ENCODE measurements at regions not wholly inside any gene's neighbourhood (a gene's known extent, or its start where the extent isn't known, plus 50 kb on each side); places are given as distances from the start of the nearest gene placed in this dataset.
A peak's percentile ranks its signal among the peaks of the same experiment; 100 is the strongest.
"Not testable (repeated sequence)": the region's sequence is repeated elsewhere in the genome, so short reads cannot be mapped to it uniquely, and the experiment has no call there.

DNA sequence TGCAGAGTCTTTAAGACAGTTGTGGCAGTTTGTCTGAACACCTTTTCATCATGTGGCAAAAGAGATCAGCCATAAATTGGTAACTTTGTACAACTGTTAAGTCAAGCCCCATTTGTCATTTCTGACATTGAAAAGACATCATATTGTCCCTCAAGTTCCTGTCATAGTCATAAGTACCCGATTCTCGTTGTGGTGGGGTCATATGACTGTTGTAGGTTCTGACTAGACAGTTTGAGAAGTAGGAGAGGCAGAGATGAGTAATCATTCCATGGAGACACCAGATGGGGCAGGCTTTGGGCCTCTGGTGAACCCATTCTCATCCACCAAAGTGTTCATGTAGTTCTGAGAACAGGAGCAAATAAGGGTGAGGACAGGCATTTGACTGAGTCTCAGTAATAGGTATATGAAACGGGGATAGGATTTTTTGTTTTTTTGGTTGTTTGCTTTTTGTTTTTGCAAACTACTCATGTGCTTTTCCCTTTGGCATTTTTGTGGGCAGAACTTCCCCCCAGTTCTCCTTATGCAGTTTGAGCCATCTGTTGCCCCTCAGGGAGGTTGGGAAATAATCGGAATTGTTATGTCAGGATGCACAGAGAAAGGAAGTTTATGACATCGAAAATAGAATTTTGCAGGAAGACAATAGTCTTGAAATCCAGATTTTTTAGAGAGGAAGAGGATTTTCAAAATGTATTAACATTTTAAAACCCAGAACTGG, 86.9 kb upstream of the KCNE2 start:
- no peak for DNase-seq

DNA sequence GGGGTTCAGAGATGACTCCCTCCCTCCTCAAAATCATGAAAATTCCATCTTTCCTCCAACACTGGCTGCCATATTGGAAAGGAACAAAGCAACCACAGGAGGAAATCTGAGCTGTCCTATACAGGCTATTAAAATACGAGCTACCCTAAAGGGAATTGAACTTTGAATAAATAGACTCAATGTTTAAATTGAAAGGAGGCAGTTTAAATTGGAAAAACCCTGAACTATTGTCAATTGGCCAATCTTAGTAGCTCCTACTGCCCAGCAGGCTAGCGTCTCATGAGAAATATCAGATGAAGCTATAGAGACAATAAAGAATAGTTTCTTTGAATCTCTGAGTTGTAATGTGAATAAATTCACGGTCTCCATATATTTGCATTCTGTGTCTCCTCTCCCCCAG, 85.4 kb upstream of the KCNE2 start:
- DNase-seq = no peak

DNA sequence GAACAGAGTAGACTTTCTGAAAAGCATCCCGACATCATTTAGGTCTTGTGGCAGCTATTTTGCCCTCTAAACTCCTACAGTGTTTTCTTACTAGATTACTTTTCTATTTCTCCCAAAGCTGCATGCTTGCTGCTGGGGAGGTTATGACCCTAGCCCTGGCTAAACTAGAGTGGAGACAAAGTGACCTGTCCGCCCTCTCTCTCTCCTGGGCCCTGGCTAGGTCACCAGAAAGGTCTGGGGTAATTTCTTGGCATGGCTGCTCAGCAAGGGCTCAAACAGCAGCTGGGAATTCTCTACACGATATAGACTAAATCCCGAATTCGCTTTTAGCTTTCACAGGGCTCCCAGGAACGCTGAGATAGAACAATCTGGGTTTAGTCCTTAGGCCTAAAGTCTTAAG, 84.5 kb upstream of the KCNE2 start:
- DNase-seq = no peak

DNA sequence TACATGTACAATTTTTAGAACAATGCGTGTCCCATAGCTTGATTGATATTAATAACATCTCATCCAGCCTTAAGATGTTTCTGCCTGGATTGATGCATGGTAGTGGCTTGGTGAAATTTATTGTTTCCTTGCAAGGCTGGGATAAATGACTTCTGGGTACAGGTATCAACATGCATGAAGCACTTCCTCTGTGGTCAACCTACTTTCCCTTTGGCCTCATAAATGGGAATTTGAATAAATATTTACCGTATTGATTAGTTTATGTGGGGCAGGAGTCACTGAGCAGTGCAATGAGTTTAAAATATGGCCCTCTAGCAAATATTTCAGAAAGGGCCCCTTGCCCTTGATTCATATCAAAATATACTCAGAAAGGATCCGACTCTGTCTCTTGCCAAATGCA, 83.9 kb upstream of the KCNE2 start:
- DNase-seq = peak; percentile 47

DNA sequence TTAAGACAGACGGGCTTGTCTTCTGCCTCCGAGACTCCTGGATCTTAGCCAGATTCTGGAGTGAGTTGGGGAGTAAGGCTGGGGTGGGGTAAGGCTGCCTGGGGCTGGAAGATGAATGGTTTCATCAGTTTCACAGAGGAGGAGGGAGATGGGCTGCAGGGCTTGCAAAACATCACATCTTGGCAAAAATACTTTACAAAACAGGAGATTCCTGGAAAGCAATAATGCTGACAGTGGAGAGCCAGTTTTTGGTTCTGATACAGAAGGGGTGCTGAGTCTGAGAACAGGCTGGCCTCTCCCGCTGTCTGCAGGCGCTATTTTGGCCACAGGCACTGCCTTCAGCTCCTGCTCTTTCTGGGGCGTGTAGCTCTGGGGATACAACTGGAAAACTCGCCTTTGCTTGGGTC, 83.4 kb upstream of the KCNE2 start:
- DNase-seq = no peak

DNA sequence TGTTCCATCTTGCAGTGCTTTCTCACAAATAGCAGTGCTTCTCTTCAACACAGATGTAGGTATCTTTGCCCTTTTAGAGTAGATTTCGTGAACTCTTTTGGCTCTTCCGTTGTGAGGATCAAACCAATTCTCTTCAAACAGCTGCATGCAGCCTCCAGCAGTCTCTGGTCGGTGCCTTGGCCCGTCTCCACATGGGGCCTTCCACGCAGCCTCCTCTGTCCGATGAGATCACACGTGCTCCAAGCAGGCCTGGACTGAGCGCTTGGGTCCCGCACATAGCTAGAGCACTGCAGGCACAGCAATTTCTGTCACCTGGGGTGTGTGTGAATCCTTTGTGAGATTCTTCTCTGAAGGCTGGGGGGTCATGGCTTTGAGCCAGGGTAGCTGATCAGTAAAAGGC, 82.8 kb upstream of the KCNE2 start:
- no peak for DNase-seq

DNA sequence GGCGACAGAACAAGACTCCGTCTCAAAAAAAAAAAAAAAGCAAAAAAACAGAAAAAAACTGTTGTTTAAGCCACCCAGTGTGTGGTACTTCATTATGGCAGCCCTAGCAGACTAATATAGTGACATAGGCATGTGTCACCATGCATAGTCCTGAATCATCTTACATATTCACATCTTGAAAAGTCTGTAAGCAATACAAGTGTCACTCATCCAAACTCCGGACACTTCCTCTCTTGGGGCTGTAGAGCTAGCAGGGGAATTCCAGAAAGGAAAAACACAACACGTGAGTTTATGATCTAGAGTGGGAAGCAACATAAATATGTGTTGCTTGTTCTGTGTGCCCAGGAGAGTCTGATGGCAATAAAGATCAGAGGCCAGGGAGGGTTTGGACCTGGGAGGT, 81.6 kb upstream of the KCNE2 start:
- no peak for DNase-seq

DNA sequence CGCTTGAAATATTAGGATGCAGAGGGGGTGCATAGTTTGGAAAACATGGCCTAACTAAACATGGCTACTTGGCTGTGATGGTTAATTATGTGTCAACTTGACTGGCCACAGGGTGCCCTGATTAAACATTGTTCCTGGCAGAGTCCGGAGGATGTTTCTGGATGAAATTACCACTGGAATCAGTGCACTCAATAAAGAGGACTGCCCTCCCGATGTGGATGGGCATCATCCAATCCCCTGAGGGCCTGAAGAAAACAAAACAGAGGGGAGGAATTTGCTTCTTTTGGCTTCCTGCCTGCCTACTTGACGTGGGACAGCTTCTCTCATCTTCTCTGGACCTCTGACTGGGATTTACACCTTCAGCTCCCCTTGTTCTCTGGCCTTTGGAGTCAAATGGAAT, 79.1 kb upstream of the KCNE2 start:
- no peak for DNase-seq

DNA sequence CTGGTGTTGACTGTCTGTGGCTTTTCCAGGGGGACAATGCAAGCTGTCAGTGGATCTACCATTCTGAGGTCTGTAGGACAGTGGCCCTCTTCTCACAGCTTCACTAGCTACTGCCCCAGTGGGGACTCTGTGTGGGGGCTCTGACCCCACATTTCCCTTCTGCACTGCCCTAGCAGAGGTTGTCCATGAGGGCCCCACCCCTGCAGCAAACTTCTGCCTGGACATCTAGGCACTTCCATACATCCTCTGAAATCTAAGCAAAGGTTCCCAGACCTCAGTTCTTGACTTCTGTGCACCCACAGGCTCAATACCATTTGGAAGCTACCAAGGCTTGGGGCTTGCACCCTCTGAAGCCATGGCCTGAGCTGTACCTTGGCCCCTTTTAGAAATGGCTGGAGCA, 75.8 kb upstream of the KCNE2 start:
- not testable (repeated sequence) for DNase-seq

DNA sequence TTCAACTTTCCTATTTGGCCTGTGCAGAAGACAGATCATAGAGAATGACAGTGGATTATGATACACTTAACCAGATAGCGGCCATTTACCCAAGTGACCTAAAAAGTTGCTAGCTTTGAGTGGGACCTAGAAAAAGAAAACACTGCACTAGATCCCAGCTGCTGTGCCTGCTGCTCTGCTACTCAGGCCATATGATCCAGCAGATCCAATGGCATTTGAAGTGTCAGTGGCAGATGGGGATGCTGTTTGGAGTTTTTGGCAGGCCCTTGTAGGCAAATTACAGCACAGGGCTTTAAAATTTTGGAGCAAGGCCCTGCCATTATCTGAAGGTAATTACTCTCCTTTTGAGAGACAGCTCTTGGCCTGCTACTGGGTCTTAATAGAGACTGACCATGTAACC, 74.0 kb upstream of the KCNE2 start:
- DNase-seq = no peak

DNA sequence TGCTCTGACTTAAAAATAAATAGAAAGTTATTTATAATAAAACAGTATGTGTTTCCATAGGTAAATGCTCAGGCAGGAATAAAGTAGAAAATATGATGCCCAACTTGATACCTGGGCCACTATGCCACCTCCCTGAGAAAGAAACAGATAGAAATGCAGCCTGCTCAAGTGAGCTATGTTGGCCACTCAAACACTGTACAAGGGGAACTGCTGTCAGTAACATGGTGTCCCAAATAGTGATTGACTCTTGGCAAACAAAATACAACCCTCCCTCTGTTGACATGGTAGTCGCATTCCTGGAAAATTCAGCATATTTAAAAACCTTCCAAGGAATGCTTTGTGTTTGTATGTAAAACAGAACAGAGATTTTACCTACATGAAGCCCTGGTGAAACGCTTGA, 66.9 kb upstream of the KCNE2 start:
- no peak for DNase-seq

DNA sequence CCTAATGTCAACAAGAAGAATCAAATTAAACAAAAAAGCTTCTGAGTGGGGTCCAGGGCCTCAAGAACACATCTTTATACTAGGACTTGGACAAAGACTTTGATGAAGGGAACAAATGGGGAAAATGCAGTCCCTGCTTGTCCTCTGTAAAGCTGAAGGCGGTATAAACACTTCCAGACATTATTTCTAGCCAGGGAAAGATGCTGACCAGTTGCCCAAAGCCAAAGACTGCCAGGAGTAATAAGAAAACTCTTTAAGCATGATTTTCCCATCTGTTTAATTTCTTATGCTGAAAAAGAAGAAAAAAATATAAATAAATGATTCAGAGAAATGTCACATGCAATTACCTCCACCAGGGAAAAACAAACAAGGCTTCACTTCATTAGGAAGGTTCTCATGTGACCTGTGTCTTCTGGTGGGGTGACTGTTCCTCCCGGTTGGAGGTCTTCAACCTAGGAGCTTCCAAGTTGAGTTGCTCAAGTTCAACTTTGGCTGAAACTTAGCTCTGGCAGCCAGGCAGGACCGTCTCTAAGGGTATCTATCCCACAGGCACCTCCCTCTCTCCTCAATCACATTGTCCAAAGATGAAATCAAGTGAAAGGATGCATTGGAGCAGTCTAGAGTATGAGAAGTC, 65.2 kb upstream of the KCNE2 start:
- no peak for DNase-seq

DNA sequence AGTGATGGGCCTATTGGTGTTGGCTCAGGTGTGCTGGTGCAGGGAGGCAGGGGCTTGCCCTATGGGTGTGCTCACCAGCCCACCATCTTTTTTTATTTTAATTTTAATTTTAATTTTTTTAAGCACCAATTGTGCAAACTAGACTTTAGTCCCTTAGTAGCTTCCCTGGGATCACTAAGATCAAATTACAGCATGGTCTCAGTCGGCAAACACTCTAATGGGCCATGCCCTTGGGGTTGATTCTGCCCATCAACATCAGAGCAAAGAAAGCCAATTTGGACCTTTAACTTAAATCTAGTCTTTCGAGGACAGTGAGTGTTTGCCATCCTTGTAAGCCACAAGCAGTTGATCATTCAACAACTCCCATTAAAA, 64.7 kb upstream of the KCNE2 start:
- DNase-seq = no peak

DNA sequence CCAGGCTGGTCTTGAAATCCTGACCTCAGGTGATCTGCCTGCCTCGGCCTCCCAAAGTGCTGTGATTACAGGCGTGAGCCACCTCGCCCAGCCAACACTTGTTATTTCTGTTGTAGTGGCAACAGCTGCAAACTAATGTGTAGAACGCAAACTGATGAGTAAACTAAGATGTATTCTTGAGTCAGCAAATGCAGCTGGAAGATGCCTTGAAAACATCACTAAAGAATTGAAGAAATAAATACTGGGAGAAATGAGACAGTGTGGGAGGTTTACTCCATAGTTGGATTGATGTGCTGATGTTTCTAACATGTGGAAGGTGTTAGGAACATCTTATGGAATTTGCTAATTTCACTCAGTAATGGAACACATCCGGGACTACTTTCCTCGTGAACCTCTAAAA, 61.3 kb upstream of the KCNE2 start:
- DNase-seq = no peak

DNA sequence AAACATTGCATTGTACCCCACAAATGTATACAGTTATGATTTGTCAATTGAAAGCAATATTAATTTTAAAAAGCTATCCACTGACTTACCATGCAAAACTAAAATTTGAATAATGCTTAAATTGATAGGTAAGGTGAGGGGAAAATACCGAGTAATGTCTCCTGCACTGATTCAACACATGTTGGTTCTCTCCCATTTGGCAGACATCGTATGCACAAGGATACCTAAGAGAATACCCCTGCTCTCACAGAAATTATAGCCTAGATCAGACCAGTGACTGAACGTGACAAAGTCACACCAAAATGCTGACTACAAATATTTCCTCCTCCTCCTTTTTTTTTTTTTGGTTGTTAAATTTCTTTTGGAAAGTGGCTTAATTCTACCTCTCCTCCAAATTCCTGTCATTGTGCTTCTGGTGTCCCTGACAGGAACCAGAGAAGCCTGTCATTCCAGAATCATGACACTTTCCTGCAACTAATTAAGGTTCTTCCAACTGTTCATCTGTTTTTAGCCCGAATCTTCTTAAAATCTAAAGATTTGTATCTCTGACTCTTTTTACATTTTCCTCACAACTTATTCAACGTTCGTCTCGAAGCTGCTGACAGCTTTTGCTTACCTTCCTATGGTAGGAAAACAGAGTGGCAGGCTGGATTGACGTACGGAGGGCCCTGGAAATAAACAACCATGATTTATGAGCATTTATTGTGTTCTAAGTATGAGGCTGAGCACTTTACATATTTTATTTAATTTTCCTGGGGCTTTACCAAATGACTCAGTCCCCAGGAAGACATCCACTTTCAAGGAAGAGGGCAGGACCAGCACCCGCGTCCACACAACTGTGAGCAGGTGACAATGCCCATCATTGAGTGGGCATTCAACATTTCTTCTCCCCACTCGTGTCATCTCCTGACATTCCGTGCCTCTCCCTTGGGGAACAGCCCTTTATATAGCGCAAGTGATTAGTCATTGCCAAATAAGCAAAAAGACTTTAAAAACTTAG, 57.9 kb upstream of the KCNE2 start:
- DNase-seq = no peak

DNA sequence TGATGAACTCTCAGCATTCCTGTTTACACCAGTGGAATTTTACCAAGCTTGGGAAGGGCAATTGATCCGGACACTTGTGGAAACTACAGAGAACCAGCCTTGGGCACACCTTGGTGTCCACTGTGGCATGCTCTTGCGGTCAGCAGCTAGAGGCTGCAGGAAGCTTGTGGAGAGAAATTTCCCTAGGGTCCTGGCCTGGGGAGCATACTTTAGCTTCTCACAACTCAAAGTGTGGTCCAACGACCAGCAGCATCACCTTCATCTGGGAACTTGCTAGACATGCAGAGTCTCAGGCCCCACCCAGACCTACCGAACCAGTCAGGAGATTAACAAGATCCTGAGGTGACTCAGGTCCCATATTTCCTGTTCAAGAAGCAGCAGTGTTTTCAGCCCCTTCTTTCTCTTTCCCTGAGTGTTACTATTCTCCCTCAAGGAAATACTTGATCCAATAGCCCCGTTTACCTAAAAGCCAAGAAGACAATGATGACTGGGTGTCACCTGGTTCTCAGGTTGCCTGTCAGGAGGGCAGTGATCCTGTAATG, 55.7 kb upstream of the KCNE2 start:
- no peak for DNase-seq

DNA sequence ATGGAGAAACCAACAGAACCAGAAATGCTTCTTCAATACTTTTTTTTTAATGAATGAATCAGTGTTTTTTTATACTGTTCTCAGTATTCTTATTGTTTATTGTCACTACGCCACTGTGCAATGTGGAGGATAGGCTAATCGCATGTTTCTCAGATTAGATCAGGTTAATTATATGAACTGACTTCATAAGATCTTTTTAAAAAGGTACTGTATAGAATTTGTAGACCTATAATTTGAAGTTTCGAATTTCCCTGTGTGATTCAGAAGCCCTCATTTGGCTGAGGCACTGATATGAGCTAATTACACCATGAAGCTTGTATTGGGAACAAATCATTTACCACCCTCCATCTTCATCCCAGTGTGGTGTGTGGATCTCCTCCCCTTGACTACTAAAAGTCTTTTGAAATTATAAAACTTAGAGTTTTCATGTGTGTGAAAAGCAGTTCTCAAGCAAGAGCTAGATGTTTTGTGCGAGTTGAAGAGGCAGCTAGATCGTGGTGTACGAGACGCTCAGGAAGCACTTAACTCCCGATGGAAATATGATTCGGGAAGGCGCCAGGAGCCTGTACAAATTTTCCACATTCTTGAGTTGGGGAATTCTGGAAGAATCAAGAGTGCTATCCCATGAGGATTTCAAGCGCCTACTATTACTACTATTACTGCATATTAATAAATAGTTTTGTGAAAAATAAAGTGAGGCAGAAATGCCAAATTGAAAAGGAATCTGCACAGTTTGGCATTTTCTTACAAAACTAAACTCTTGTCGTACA, 52.1 kb upstream of the KCNE2 start:
- no peak for DNase-seq

DNA sequence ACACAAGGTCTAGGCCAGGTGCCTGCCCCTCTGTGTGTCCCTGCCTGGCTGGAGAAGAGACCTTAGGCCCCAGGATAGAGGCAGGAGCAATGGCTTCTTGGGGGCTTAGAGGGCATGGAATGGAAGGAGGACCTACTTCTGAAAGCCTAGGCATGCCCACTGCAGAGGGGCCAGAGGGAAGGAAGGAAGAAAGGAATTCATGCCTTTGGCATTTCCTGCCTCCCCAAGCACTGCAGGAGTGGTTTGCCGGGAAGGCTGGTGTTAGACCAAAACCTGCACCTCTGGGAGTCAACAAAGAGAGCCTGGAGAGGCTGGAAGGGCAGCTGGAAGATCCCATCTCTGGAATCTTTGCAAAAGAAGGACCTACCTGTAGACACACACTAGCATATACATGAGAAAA, 50.7 kb upstream of the KCNE2 start:
- DNase-seq = no peak

All from NCI-H526 treated with DMSO at 0.1 percent for 48 hours (cell line).